NCI-H2196 treated with DMSO at 0.1 percent for 48 hours (cell line): ENCODE measurements at regions not wholly inside any gene's neighbourhood (a gene's known extent, or its start where the extent isn't known, plus 50 kb on each side); places are given as distances from the start of the nearest gene placed in this dataset.
"Not testable (repeated sequence)": the region's sequence is repeated elsewhere in the genome, so short reads cannot be mapped to it uniquely, and the experiment has no call there.

Experiments used
- DNase-seq: peaks from one replicate; lab custom pipeline; 2025; ENCODE audit not compliant: unreplicated experiment; lab: John Stamatoyannopoulos, UW

- no peak for DNase-seq
Measured at GRCh38 chr2:150214626-150215025, 272.8 kb downstream of the RND3 start.

GRCh38 chr2:150212722-150213171, 274.7 kb downstream of the RND3 start:
- no peak for DNase-seq

DNA sequence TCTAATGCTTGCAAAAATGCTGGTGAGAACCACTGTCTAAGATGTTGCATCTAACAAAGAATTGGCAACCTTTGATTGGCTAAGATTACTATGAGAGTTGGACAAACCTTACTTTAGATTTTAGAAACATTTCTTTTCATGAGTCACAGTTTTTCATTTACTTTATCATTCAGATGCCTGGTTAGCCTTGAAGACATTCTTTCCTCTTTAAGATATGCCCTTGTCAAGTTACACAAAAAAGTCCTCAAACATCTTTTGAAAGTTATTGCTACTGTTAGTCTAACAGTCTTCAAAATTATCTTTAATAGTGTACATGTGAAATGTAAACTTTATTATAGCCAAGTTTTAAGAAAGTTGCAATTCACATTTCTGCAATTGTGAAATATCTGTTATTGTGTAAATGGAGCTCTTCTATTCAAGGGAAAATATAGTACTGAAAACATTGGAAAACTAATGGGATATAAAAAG, 276.3 kb downstream of the RND3 start:
- DNase-seq, result no peak

DNA sequence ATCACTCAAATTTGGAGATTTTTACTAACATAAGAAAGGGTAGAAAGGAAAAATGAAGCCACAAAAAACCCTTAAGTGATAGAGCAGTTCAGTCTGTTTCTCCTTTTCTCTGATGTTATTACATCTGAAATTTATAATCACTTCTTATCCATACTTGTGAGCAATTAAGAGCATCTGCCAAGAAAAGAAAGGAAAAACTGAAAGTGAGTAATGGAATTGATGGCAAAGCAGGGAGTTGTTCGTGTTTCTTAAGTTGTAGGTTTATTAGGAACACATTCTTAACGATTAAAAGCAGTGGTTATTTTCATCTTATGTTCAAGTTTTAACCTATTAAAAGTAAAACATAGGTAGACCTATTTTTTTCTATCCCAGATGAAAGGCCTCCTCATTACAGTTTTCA, 277.7 kb downstream of the RND3 start:
- no peak for DNase-seq

- DNase-seq, result no peak
Measured at GRCh38 chr2:150208689-150209088, 278.8 kb downstream of the RND3 start.

- no peak for DNase-seq
Measured at GRCh38 chr2:150207979-150208378, 279.5 kb downstream of the RND3 start.

DNA sequence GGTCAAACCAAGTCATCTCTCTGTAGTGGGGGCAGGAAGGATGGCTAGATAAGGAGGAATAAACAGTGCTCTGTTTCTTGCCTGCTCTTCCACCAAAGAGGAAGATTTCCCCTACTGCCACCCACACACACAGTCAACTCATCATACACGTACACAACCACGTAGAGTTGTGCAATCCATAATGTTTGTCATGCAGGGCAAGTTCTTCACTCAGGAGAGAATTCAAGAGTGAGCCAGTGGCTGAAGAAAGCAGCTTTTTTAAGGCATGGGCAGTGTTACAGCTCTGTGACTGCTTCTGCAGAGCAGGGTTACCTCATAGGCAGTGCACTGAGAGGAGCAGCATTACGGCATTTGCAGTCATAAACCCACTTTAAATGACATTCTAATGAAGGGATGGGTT, 283.0 kb downstream of the RND3 start:
- no peak for DNase-seq

- not testable (repeated sequence) for DNase-seq
Measured at GRCh38 chr2:150194816-150195215, 292.7 kb downstream of the RND3 start.

- DNase-seq, result no peak
Measured at GRCh38 chr2:150192701-150193100, 294.8 kb downstream of the RND3 start.

DNA sequence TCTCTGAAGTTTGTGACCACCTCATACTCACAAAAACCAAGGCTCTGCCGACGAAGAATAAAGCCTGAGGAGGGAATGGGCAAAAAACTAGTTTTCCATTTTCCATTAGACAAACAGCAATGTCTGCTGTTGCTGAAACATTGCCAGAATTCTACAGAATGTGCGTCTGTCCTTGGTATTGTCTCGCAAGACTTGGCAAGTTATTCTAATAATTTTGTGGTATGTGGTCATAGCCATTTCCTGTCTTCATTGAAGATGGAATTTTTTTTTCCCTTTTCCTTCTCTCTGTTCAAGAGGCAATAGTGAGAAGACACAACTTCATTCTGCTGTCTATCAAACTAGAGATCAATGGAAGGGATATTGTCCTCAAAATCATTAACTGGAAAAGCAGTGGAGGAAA, 296.1 kb downstream of the RND3 start:
- DNase-seq, result no peak

DNA sequence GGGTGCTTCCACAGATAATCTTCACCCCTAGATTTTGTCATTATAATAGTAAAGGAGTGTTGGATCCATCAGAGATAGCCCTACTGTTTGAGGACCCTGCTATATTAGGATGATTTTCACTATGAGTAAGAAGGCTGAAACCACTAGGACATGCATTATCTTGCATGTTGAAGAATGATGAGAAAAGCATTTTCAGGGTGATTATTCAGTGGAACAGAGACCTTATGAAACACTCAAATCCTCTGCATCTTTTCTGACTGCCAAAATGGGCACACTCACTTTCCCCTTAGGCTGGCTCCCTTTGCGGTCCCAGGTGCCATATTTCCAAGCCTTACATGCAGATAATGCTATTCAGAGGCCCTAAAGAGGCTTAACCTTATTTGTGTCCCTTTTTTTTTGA, 296.9 kb downstream of the RND3 start:
- DNase-seq, result no peak

DNA sequence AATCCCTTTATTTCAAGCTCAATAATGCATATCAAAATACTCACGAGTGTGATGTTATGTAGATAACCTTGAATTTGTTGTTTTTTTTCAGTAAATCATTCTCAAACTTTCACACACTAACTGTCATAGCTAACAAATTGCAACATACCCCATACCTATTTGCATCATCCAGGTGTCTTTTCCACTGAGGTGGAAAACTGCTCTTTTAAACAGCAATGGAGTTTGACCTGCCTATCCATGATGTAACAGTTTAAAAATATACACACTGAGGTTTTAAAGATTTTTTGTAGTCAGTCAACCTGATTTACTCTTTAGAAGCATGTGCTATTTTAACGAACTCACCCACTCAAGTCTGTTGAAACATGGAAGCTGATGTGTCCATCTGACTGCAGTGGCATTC, 298.7 kb downstream of the RND3 start:
- no peak for DNase-seq

GRCh38 chr2:150188177-150188576, 299.3 kb downstream of the RND3 start:
- no peak for DNase-seq

DNA sequence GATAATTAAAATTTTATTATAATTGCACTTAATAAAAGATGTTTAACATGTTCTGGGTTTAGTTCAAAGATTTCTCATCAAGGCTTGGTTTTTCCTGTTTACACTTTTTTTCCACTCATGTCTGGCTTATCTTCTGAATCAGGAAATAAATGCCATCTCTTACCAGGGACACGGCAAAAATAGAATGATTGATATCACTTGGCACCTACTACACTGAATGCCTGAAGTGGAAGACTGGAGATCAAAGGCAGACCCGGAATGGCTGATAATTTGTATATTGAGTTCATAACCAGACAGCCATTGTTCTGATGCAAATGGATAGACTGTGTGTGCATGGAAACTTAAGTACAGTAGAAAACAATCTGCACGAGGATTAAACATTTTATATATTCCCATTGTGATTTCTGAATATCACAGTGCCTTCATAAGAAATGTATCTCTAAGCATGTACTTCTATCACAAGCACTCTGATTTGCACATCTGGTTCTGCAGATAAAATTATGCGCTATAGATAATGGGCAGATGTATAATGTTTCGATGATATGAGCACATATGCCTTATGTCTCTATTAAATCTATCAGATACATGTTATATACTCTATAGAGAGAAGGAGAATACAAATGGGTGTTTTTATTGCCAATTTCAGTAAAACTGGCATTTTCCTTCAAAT, 304.8 kb downstream of the RND3 start:
- no peak for DNase-seq

- no peak for DNase-seq
Measured at GRCh38 chr2:150178591-150178990, 308.9 kb downstream of the RND3 start.

- DNase-seq, result no peak
Measured at GRCh38 chr2:150174971-150175421, 312.5 kb downstream of the RND3 start.

DNA sequence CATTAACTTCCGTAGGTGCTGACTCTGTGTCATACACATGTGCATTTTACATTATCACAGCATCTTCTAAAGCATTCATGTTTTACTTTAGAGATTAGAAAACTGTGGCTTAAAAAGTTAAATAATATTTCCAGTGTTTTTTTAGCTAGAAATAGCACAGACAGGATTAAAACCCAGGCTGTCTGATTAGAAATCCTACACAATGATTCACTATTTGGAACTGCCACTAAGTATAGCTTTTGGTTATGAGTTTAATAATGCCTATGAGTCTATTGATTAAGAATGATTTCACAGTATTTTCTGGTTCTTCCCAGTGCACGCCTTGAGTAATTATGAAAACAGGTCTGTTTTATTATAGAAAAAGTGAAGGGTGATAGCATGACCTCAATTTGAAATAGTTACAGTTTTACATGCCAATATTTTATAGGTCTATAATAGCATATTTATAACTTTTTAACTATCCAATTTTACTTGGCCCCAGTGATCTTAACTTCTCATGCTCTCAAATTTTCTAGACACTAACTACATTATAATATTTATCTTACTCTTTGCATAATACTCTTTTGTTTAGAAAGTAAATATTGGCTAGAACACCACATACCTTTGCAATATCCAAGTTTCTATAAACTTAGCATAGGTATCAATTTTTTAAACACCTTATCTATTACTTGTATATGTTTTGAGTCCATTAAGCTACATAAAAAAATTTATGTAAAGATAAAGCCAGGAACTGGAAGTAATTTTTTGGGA, 313.2 kb downstream of the RND3 start:
- DNase-seq, result no peak

GRCh38 chr2:150171065-150171548, 316.4 kb downstream of the RND3 start:
- DNase-seq, result no peak

GRCh38 chr2:150169237-150169629, 318.2 kb downstream of the RND3 start:
- no peak for DNase-seq

DNA sequence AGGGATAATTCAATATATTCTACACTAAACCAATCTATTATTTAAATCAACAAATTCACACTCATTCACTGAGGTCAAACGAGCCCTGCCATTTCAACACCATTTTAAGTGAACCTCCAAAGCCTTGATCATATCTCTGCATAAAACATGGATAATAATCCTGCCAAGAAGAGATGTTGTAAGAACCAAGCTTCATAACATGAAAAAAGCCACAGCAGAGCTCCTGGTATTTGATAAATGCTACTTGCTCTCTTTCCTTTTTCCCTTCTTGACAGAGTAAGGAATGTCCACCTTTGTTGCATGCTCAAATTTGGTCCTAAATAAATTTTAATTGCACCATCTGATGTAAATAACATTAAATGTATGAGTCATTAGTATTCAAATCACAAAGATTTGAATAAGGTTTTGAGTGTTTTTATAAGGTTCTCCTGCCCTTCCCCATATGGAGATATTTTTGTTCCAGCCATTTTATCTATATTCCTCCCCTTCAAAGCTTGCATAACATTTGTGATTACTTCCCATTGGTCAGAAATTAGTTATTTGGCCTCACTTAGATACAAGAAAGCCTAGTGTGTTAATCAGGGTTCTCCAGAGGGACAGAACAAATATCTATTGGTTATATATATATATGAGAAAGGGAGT, 318.8 kb downstream of the RND3 start:
- DNase-seq, result no peak

- no peak for DNase-seq
Measured at GRCh38 chr2:150167711-150168110, 319.8 kb downstream of the RND3 start.
